Skeletal muscle satellite cell (primary cell): ENCODE measurements at regions not wholly inside any gene's neighbourhood (a gene's known extent, or its start where the extent isn't known, plus 50 kb on each side); places are given as distances from the start of the nearest gene placed in this dataset.

Experiments
- H3K27me3 ChIP-seq: 2 replicates; pipeline ENCODE4 v1.7.0; 2013; ENCODE audit warnings: low read length; ENCODE audit not compliant: control insufficient read depth, insufficient read depth
- H3K36me3 ChIP-seq: 2 replicates; pipeline ENCODE4 v1.7.0; 2013; ENCODE audit warnings: mild to moderate bottlenecking, control low read depth, low read length; ENCODE audit not compliant: insufficient read depth
- H3K4me1 ChIP-seq: 2 replicates; pipeline ENCODE4 v1.7.0; 2013; ENCODE audit warnings: low read length; ENCODE audit not compliant: control insufficient read depth, insufficient read depth
- H3K4me2 ChIP-seq: 2 replicates; pipeline ENCODE4 v1.7.0; 2013; ENCODE audit warnings: mild to moderate bottlenecking, low read length
- H3K4me3 ChIP-seq: 2 replicates; pipeline ENCODE4 v1.7.0; 2013; ENCODE audit warnings: low read length
- H3K9ac ChIP-seq: 2 replicates; pipeline ENCODE4 v1.7.0; 2013; ENCODE audit warnings: mild to moderate bottlenecking, low read depth, low read length, moderate library complexity
- H3K9me3 ChIP-seq: replicated peaks from 2 replicates; pipeline ENCODE4 v1.7.0; 2013; ENCODE audit warnings: mild to moderate bottlenecking, control low read depth, low read length

GRCh38 chr14:80414080-80414479 is 202.8 kb upstream of the DIO2 start:
- no peak overlapping the region for H3K4me3 ChIP-seq

GRCh38 chr14:80404413-80404812 is 193.1 kb upstream of the DIO2 start:
- no peak overlapping the region for H3K9ac ChIP-seq
- H3K4me1 ChIP-seq, result no peaks in the 10 kb centered on the region
- H3K36me3 ChIP-seq, result no peaks in the 10 kb centered on the region
- H3K4me3 ChIP-seq, result no peak overlapping the region
- H3K4me2 ChIP-seq, result no peak overlapping the region
- H3K9me3 ChIP-seq, result no peaks in the 10 kb centered on the region
- H3K27me3 ChIP-seq, result no peaks in the 10 kb centered on the region

More at GRCh38 chr14:80414080-80414479, 202.8 kb upstream of the DIO2 start:
- Histone ChIP-seq H3K4me2 (no peak overlapping the region), H3K4me1 (no peaks in the 10 kb centered on the region), H3K9ac (no peak overlapping the region), H3K27me3 (no peaks in the 10 kb centered on the region), H3K9me3 (no peaks in the 10 kb centered on the region), H3K36me3 (no peaks in the 10 kb centered on the region)

GRCh38 chr14:80403036-80403435 is 191.7 kb upstream of the DIO2 start:
- Histone ChIP-seq H3K36me3 (no peaks in the 10 kb centered on the region), H3K27me3 (no peaks in the 10 kb centered on the region), H3K4me3 (no peak overlapping the region), H3K4me2 (no peak overlapping the region), H3K9ac (no peak overlapping the region), H3K9me3 (no peaks in the 10 kb centered on the region), H3K4me1 (no peaks in the 10 kb centered on the region)

GRCh38 chr14:80395031-80395430 is 183.7 kb upstream of the DIO2 start:
- Histone ChIP-seq H3K4me2 (no peak overlapping the region), H3K4me3 (no peak overlapping the region), H3K4me1 (peaks cover 11% of the 10 kb centered on the region), H3K9me3 (no peaks in the 10 kb centered on the region), H3K36me3 (no peaks in the 10 kb centered on the region), H3K27me3 (no peaks in the 10 kb centered on the region), H3K9ac (no peak overlapping the region)

GRCh38 chr14:80393766-80394165 is 182.5 kb upstream of the DIO2 start:
- Histone ChIP-seq H3K4me3 (no peak overlapping the region), H3K4me1 (peaks cover 22% of the 10 kb centered on the region), H3K9ac (no peak overlapping the region), H3K4me2 (no peak overlapping the region), H3K27me3 (no peaks in the 10 kb centered on the region), H3K9me3 (no peaks in the 10 kb centered on the region), H3K36me3 (no peaks in the 10 kb centered on the region)

GRCh38 chr14:80390906-80391305 is 179.6 kb upstream of the DIO2 start:
- Histone ChIP-seq H3K9ac (no peak overlapping the region), H3K9me3 (no peaks in the 10 kb centered on the region), H3K4me1 (peaks cover 38% of the 10 kb centered on the region), H3K4me2 (no peak overlapping the region), H3K27me3 (no peaks in the 10 kb centered on the region), H3K4me3 (no peak overlapping the region), H3K36me3 (no peaks in the 10 kb centered on the region)

GRCh38 chr14:80388980-80389711 is 177.8 kb upstream of the DIO2 start:
- Histone ChIP-seq H3K9me3 (no peaks in the 10 kb centered on the region), H3K4me3 (no peak overlapping the region), H3K36me3 (no peaks in the 10 kb centered on the region), H3K27me3 (no peaks in the 10 kb centered on the region), H3K4me1 (peaks cover 38% of the 10 kb centered on the region), H3K9ac (peak overlapping the region; percentile 33), H3K4me2 (peak overlapping the region; percentile 44)

- H3K27me3 ChIP-seq, result no peaks in the 10 kb centered on the region
- H3K9ac ChIP-seq, result no peak overlapping the region
- peak overlapping the region; percentile 32 for H3K4me2 ChIP-seq
- H3K36me3 ChIP-seq, result no peaks in the 10 kb centered on the region
- H3K9me3 ChIP-seq, result no peaks in the 10 kb centered on the region
- H3K4me3 ChIP-seq, result no peak overlapping the region
- H3K4me1 ChIP-seq, result peaks cover 38% of the 10 kb centered on the region
These were observed 176.3 kb upstream of the DIO2 start for GRCh38 chr14:80387563-80387981.

GRCh38 chr14:80385336-80385735 is 174.0 kb upstream of the DIO2 start:
- Histone ChIP-seq H3K9me3 (no peaks in the 10 kb centered on the region), H3K27me3 (no peaks in the 10 kb centered on the region), H3K36me3 (no peaks in the 10 kb centered on the region), H3K4me2 (no peak overlapping the region), H3K9ac (no peak overlapping the region), H3K4me1 (peaks cover 30% of the 10 kb centered on the region), H3K4me3 (no peak overlapping the region)

- Histone ChIP-seq H3K36me3 (no peaks in the 10 kb centered on the region), H3K4me1 (peaks cover 11% of the 10 kb centered on the region), H3K4me2 (no peak overlapping the region), H3K4me3 (no peak overlapping the region), H3K9me3 (no peaks in the 10 kb centered on the region), H3K9ac (no peak overlapping the region), H3K27me3 (no peaks in the 10 kb centered on the region)
These were observed 171.9 kb upstream of the DIO2 start for GRCh38 chr14:80383223-80383622.

GRCh38 chr14:80381807-80382363 is 170.6 kb upstream of the DIO2 start:
- Histone ChIP-seq H3K4me1 (no peaks in the 10 kb centered on the region), H3K9me3 (no peaks in the 10 kb centered on the region)

GRCh38 chr14:80379035-80379434 is 167.7 kb upstream of the DIO2 start:
- no peaks in the 10 kb centered on the region for H3K9me3 ChIP-seq
- H3K4me2 ChIP-seq, result no peak overlapping the region
- no peaks in the 10 kb centered on the region for H3K36me3 ChIP-seq
- H3K4me3 ChIP-seq, result no peak overlapping the region
- no peak overlapping the region for H3K9ac ChIP-seq
- no peaks in the 10 kb centered on the region for H3K4me1 ChIP-seq
- no peaks in the 10 kb centered on the region for H3K27me3 ChIP-seq

More at GRCh38 chr14:80381807-80382363, 170.6 kb upstream of the DIO2 start:
- H3K4me3 ChIP-seq, result no peak overlapping the region
- no peak overlapping the region for H3K9ac ChIP-seq
- H3K36me3 ChIP-seq, result no peaks in the 10 kb centered on the region
- no peak overlapping the region for H3K4me2 ChIP-seq
- H3K27me3 ChIP-seq, result no peaks in the 10 kb centered on the region
